MCF 10A (cell line): ENCODE measurements at regions not wholly inside any gene's neighbourhood (a gene's known extent, or its start where the extent isn't known, plus 50 kb on each side); places are given as distances from the start of the nearest gene placed in this dataset.

ENCODE experiments used
- BruUV-seq: library from RNA; stranded (reverse); fragments of 400-500 nt; replicated peaks from 2 replicates; lab custom pipeline; 2021; lab: Mats Ljungman, UMichigan
- CTCF ChIA-PET: fragments of 300-600 bp; sonication (Branson Sonifier 250); formaldehyde crosslinking; extraction: SDS; loops from one replicate; lab custom pipeline; 2021; ENCODE audit warnings: antibody characterized with exemption, inconsistent platforms; lab: Yijun Ruan, JAX
- POLR2A ChIA-PET: fragments of 300-600, 350-650 bp; sonication (Branson Sonifier 250); formaldehyde crosslinking; extraction: SDS; loops from one replicate; lab custom pipeline; 2020; ENCODE audit warnings: antibody characterized with exemption, inconsistent platforms; lab: Yijun Ruan, JAX
- DNase-seq: peaks from one replicate; pipeline ENCODE4 v3.0.0-alpha.2; 2018; ENCODE audit not compliant: unreplicated experiment
- H3K27ac Mint-ChIP-seq: one replicate; pipeline ENCODE4 v1.8.0; 2022; ENCODE audit warnings: mild to moderate bottlenecking, low read depth, mixed read lengths; ENCODE audit not compliant: unreplicated experiment
- H3K27me3 Mint-ChIP-seq: one replicate; pipeline ENCODE4 v1.8.0; 2022; ENCODE audit warnings: mixed read lengths; ENCODE audit not compliant: insufficient read depth, unreplicated experiment
- H3K36me3 Mint-ChIP-seq: one replicate; pipeline ENCODE4 v1.8.0; 2022; ENCODE audit warnings: mild to moderate bottlenecking, moderate library complexity, mixed read lengths; ENCODE audit not compliant: insufficient read depth, unreplicated experiment
- H3K4me1 Mint-ChIP-seq: one replicate; pipeline ENCODE4 v1.8.0; 2022; ENCODE audit warnings: mixed read lengths; ENCODE audit not compliant: insufficient read depth, unreplicated experiment
- H3K4me3 Mint-ChIP-seq: one replicate; pipeline ENCODE4 v1.8.0; 2022; ENCODE audit warnings: mild to moderate bottlenecking, moderate library complexity, mixed read lengths; ENCODE audit not compliant: unreplicated experiment
- H3K9me3 Mint-ChIP-seq: one replicate; pipeline ENCODE4 v1.8.0; 2022; ENCODE audit warnings: mixed read lengths; ENCODE audit not compliant: unreplicated experiment
- CTCF ChIP-seq: fragments of 200-600 bp; IDR thresholded peaks from one replicate; pipeline ENCODE4 v1.8.0; 2022; ENCODE audit warnings: antibody characterized with exemption, mild to moderate bottlenecking; ENCODE audit not compliant: unreplicated experiment
- intact Hi-C: fragments of 100-400 bp; cut with micrococcal nuclease; formaldehyde crosslinking; loops from 2 replicates; pipeline ENCODE4 v1.14.1; 2022

GRCh38 chr4:141833209-141833608 lies 196.8 kb downstream of the IL15 start:
- peaks cover 6% of the 10 kb centered on the region for H3K36me3 Mint-ChIP-seq
- CTCF ChIA-PET, result interaction anchor here (0.7 kb wide), 1 partner anchor 547 kb away, joined by 3 read pairs; no protein-coding TSS in a partner anchor

GRCh38 chr4:141840299-141840986 lies 204.1 kb downstream of the IL15 start:
- ChIA-PET POLR2A (no interaction called here), CTCF (no interaction called here)
- H3K27me3 Mint-ChIP-seq, result no peaks in the 10 kb centered on the region
- peaks cover 6% of the 10 kb centered on the region for H3K36me3 Mint-ChIP-seq
- no peak for DNase-seq
- BruUV-seq, result no TSS peak
- H3K4me3 Mint-ChIP-seq, result no peak overlapping the region
- H3K4me1 Mint-ChIP-seq, result no peaks in the 10 kb centered on the region
- intact Hi-C loops, result loop anchor here (10.0 kb wide), 1 partner anchor 206 kb away; the partner anchor contains the start of gene IL15
- no peak overlapping the region for H3K27ac Mint-ChIP-seq
- TF ChIP-seq CTCF, result no peak
- no peaks in the 10 kb centered on the region for H3K9me3 Mint-ChIP-seq

More at GRCh38 chr4:141833209-141833608, 196.8 kb downstream of the IL15 start:
- POLR2A ChIA-PET, result interaction anchor here (0.6 to 1.2 kb wide), 2 partner anchors 9 to 29 kb away, joined by 3 read pairs; no protein-coding TSS in a partner anchor
- Mint-ChIP-seq H3K27ac (no peak overlapping the region), H3K4me3 (no peak overlapping the region), H3K9me3 (no peaks in the 10 kb centered on the region), H3K27me3 (no peaks in the 10 kb centered on the region), H3K4me1 (no peaks in the 10 kb centered on the region)
- DNase-seq, result no peak
- no TSS peak for BruUV-seq
- intact Hi-C loops, result no loop called here
- no peak for TF ChIP-seq CTCF

- H3K9me3 Mint-ChIP-seq, result no peaks in the 10 kb centered on the region
- no TSS peak for BruUV-seq
- no peak for DNase-seq
- no peak for TF ChIP-seq CTCF
- ChIA-PET CTCF (no interaction called here), POLR2A (interaction anchor here (0.7 to 2.1 kb wide), 2 partner anchors 9 to 972 kb away, joined by 3 to 16 read pairs; no protein-coding TSS in a partner anchor)
- H3K4me3 Mint-ChIP-seq, result no peak overlapping the region
- no peaks in the 10 kb centered on the region for H3K27me3 Mint-ChIP-seq
- peaks cover 6% of the 10 kb centered on the region for H3K36me3 Mint-ChIP-seq
- no peaks in the 10 kb centered on the region for H3K4me1 Mint-ChIP-seq
- intact Hi-C loops, result loop anchor here (10.0 kb wide), 1 partner anchor 208 kb away; the partner anchor contains the start of gene IL15
- H3K27ac Mint-ChIP-seq, result no peak overlapping the region
These were observed 206.8 kb downstream of the IL15 start for GRCh38 chr4:141843136-141843535.

GRCh38 chr4:141845901-141846300 lies 209.5 kb downstream of the IL15 start:
- Mint-ChIP-seq H3K4me1 (peaks cover 8% of the 10 kb centered on the region), H3K27ac (no peak overlapping the region), H3K36me3 (peaks cover 6% of the 10 kb centered on the region), H3K27me3 (no peaks in the 10 kb centered on the region), H3K4me3 (no peak overlapping the region), H3K9me3 (no peaks in the 10 kb centered on the region)
- intact Hi-C loops, result loop anchor here (10.0 kb wide), 1 partner anchor 211 kb away; the partner anchor contains the start of gene IL15
- TF ChIP-seq CTCF, result no peak
- ChIA-PET CTCF (no interaction called here), POLR2A (no interaction called here)
- BruUV-seq, result no TSS peak
- DNase-seq, result no peak
